ENCODE measurements at regions not wholly inside any gene's neighbourhood (a gene's known extent, or its start where the extent isn't known, plus 50 kb on each side); places are given as distances from the start of the nearest gene placed in this dataset.

DNA sequence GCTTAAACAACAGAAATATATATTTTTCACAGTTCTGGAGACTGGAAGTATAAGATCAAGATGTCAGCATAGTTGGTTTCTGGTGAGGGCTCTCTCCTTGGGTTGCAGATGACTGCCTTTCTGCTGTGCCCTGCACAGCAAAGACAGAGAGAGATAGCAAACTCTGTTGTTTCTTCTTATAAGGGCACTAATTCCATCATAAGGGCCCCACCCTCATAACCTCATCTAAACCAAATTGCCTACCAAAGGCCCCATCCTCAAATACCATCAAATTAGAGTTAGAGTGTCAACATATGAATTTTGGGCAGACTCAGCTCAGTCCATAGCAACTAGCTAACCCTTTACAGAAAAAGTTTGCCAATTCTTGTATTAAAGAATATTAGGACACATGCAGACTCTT, 94.0 kb upstream of the TLK1 start:
- TF ChIP-seq, protein P1, sequence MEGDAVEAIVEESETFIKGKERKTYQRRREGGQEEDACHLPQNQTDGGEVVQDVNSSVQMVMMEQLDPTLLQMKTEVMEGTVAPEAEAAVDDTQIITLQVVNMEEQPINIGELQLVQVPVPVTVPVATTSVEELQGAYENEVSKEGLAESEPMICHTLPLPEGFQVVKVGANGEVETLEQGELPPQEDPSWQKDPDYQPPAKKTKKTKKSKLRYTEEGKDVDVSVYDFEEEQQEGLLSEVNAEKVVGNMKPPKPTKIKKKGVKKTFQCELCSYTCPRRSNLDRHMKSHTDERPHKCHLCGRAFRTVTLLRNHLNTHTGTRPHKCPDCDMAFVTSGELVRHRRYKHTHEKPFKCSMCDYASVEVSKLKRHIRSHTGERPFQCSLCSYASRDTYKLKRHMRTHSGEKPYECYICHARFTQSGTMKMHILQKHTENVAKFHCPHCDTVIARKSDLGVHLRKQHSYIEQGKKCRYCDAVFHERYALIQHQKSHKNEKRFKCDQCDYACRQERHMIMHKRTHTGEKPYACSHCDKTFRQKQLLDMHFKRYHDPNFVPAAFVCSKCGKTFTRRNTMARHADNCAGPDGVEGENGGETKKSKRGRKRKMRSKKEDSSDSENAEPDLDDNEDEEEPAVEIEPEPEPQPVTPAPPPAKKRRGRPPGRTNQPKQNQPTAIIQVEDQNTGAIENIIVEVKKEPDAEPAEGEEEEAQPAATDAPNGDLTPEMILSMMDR (IDR thresholded peaks at IDR 0.05): no peak
- no peak for TF ChIP-seq POLR2A (IDR thresholded peaks at IDR 0.05)

Measured in body of pancreas (tissue), 4 donors.